Liver (tissue), 3 donors: ENCODE measurements at regions not wholly inside any gene's neighbourhood (a gene's known extent, or its start where the extent isn't known, plus 50 kb on each side); places are given as distances from the start of the nearest gene placed in this dataset.

Source experiments
- ATF3 ChIP-seq: IDR thresholded peaks from 2 replicates; pipeline ENCODE4 v1.6.1; 2016; ENCODE audit warnings: antibody characterized with exemption
- CTCF ChIP-seq: fragments of 150-350 bp; IDR thresholded peaks from 2 replicates; pipeline ENCODE4 v1.5.1; 2017; ENCODE audit warnings: improper control_type of control experiment, low read depth, low read length; ENCODE audit not compliant: missing input control
- JUND ChIP-seq, 2 donors: IDR thresholded peaks; 2 replicates each; pipeline ENCODE4 v1.6.1; 2016; ENCODE audit warnings: antibody characterized with exemption in 2 of 2
- REST ChIP-seq: IDR thresholded peaks from 2 replicates; pipeline ENCODE4 v1.6.1; 2016; ENCODE audit warnings: antibody characterized with exemption, mild to moderate bottlenecking
- TF ChIP-seq, protein P1 (sequence below): IDR thresholded peaks from 2 replicates; pipeline ENCODE4 v1.6.1; 2016; ENCODE audit warnings: antibody characterized with exemption
- TF ChIP-seq, protein P2 (sequence below): IDR thresholded peaks from 2 replicates; pipeline ENCODE4 v1.6.1; 2016; ENCODE audit warnings: antibody characterized with exemption
- donor health status: healthy.
- donor health status: healthy.

DNA sequence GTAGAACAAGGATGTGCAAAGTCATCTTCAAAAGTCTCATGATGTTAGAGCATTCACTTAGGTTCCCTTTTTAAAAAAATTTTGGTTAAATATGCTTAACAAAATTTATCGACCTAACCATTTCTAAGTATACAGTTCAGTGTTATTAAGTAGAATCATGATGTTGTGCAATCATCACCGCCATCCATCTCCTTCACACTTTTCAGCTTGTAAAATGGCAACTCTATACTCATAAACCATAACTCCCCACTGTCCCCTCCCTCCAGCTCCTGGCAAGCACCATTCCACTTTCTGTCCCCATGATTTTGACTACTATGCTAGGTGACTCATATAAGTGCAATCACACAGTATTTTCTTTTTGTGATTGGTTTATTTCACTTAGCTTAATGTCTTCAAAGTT is 895.0 kb downstream of the TBL1XR1 start:
- TF ChIP-seq JUND (IDR thresholded peaks at IDR 0.05) (no peak), CTCF (no peak), ATF3 (no peak), REST (no peak)
- TF ChIP-seq, protein P1, sequence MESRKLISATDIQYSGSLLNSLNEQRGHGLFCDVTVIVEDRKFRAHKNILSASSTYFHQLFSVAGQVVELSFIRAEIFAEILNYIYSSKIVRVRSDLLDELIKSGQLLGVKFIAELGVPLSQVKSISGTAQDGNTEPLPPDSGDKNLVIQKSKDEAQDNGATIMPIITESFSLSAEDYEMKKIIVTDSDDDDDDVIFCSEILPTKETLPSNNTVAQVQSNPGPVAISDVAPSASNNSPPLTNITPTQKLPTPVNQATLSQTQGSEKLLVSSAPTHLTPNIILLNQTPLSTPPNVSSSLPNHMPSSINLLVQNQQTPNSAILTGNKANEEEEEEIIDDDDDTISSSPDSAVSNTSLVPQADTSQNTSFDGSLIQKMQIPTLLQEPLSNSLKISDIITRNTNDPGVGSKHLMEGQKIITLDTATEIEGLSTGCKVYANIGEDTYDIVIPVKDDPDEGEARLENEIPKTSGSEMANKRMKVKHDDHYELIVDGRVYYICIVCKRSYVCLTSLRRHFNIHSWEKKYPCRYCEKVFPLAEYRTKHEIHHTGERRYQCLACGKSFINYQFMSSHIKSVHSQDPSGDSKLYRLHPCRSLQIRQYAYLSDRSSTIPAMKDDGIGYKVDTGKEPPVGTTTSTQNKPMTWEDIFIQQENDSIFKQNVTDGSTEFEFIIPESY, result no peak
- TF ChIP-seq, protein P2, sequence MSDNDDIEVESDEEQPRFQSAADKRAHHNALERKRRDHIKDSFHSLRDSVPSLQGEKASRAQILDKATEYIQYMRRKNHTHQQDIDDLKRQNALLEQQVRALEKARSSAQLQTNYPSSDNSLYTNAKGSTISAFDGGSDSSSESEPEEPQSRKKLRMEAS, result no peak
